Upper lobe of right lung (tissue), 1 donor: ENCODE measurements at regions not wholly inside any gene's neighbourhood (a gene's known extent, or its start where the extent isn't known, plus 50 kb on each side); places are given as distances from the start of the nearest gene placed in this dataset.
"Not testable (repeated sequence)": the region's sequence is repeated elsewhere in the genome, so short reads cannot be mapped to it uniquely, and the experiment has no call there.

Experiments used
- ATAC-seq: fragments of 200-7000 bp; cut with Tn5 transposase; one replicate; pipeline ENCODE4 v1.9.1; 2020; ENCODE audit warnings: mild to moderate bottlenecking, moderate library complexity
- DNase-seq: peaks from one replicate; pipeline ENCODE4 v3.0.0-alpha.2; 2020
- H3K27ac ChIP-seq: fragments of 200-600 bp; one replicate; pipeline ENCODE4 v1.8.0; 2022
- H3K27me3 ChIP-seq: fragments of 200-600 bp; one replicate; pipeline ENCODE4 v1.8.0; 2022; ENCODE audit warnings: mild to moderate bottlenecking
- H3K36me3 ChIP-seq: fragments of 200-600 bp; one replicate; pipeline ENCODE4 v1.8.0; 2022
- H3K4me1 ChIP-seq: fragments of 200-600 bp; one replicate; pipeline ENCODE4 v1.8.0; 2022
- H3K4me3 ChIP-seq: fragments of 200-600 bp; one replicate; pipeline ENCODE4 v1.8.0; 2022; ENCODE audit warnings: mild to moderate bottlenecking
- H3K9me3 ChIP-seq: fragments of 200-600 bp; one replicate; pipeline ENCODE4 v1.8.0; 2022
- intact Hi-C: fragments of 100-400 bp; cut with DNase I; formaldehyde crosslinking; loops from one replicate; pipeline ENCODE4 v1.11.0; 2022
- TF ChIP-seq, protein P1 (sequence below): fragments of 200-600 bp; IDR thresholded peaks from one replicate; pipeline ENCODE4 v1.8.0; 2022; ENCODE audit warnings: antibody characterized with exemption
- donor health status: DM: no; HTN: yes; CAD: no; lungs with severe emphysema.

DNA sequence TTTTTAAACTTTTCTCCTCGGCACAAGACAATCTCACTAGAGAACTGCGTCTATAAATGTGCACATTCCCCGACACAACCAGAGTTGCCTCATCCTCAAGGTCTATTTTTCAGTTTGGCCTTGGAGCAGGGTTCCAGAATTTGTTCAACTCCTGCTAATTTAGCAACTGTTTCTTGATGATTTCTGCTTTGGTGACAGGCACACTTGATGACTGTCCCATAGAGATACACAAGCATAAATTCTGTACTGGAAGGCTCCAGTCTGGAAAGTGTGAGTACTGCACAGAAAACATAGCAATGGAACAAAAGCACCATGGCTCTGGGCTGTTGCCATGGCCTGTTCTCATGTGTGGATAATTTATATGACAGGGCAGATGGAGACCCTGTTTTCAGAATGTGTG lies 379.6 kb upstream of the PDZRN3 start:
- ATAC-seq (no peak), DNase-seq (no peak)
- intact Hi-C loops: no loop called here
- no peaks in the 10 kb centered on the region for H3K36me3 ChIP-seq
- no peak overlapping the region for H3K4me3 ChIP-seq
- no peaks in the 10 kb centered on the region for H3K27me3 ChIP-seq
- no peaks in the 10 kb centered on the region for H3K9me3 ChIP-seq
- H3K4me1 ChIP-seq: no peaks in the 10 kb centered on the region
- no peak overlapping the region for H3K27ac ChIP-seq
- TF ChIP-seq, protein P1, sequence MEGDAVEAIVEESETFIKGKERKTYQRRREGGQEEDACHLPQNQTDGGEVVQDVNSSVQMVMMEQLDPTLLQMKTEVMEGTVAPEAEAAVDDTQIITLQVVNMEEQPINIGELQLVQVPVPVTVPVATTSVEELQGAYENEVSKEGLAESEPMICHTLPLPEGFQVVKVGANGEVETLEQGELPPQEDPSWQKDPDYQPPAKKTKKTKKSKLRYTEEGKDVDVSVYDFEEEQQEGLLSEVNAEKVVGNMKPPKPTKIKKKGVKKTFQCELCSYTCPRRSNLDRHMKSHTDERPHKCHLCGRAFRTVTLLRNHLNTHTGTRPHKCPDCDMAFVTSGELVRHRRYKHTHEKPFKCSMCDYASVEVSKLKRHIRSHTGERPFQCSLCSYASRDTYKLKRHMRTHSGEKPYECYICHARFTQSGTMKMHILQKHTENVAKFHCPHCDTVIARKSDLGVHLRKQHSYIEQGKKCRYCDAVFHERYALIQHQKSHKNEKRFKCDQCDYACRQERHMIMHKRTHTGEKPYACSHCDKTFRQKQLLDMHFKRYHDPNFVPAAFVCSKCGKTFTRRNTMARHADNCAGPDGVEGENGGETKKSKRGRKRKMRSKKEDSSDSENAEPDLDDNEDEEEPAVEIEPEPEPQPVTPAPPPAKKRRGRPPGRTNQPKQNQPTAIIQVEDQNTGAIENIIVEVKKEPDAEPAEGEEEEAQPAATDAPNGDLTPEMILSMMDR: no peak

DNA sequence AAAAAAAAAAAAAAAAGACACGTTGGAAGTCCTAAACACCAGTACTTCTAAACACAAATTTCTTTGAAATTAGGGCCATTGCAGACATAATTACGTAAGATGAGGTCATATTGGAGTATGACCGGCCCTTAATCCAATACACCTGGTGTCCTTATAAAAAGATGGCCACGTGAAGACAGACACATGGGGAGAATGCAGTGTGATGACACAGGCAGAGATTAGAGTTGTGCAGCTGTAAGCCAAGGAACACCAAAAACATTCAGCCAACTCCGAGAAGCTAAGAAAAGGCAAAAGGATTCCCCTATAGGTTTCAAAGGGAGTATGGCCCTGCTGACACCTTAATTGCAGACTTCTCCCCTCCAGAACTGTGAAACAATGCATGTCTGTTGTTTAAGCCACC lies 379.0 kb upstream of the PDZRN3 start:
- intact Hi-C loops: no loop called here
- ATAC-seq: no peak
- H3K4me1 ChIP-seq: no peaks in the 10 kb centered on the region
- no peak overlapping the region for H3K27ac ChIP-seq
- DNase-seq: no peak
- no peaks in the 10 kb centered on the region for H3K9me3 ChIP-seq
- TF ChIP-seq, protein P1: no peak
- no peaks in the 10 kb centered on the region for H3K27me3 ChIP-seq
- H3K36me3 ChIP-seq: no peaks in the 10 kb centered on the region
- no peak overlapping the region for H3K4me3 ChIP-seq

DNA sequence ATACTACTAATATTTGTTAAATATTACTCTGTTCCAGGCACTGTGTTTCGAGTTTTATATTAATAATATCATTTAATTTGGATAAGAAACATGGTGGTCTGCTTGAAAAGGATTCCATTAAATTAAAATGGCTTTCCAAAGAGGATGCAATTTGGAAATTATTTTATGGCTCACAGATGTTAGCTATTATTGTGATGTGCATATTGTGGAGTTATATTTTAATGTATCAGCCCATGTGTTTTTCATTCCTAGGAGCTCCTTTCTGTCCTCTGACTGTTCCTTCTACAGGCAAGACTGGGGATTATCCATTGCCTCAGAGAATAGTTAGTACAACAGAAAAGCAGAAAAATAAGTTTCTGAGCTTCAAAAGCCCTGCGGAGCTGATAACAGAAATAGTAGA lies 376.7 kb upstream of the PDZRN3 start:
- TF ChIP-seq, protein P1: no peak

DNA sequence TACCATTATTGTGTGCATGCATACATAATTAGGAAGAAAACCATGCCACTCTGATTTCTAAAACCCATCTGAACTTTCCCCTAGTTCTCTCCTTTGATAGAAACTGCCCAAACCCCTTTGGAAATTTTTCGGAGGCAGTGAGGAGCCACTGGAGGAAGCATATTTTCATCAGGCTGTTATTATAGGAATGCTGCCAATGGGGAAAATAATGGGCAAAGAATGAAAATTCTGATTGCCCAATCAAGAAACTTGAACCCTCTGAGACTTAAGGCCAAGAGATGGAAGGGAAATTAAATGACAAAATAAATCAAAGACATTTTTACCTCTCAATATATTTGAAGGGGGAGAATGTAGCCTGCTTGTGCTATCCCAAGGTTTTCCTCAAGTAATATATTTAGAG lies 376.0 kb upstream of the PDZRN3 start:
- H3K4me3 ChIP-seq: no peak overlapping the region
- no peaks in the 10 kb centered on the region for H3K9me3 ChIP-seq
- intact Hi-C loops: no loop called here
- H3K27me3 ChIP-seq: no peaks in the 10 kb centered on the region
- DNase-seq: no peak
- no peak for ATAC-seq
- TF ChIP-seq, protein P1: no peak
- no peaks in the 10 kb centered on the region for H3K36me3 ChIP-seq
- no peaks in the 10 kb centered on the region for H3K4me1 ChIP-seq
- H3K27ac ChIP-seq: no peak overlapping the region

More for the DNA sequence above, 376.7 kb upstream of the PDZRN3 start:
- no peaks in the 10 kb centered on the region for H3K4me1 ChIP-seq
- DNase-seq: no peak
- no peaks in the 10 kb centered on the region for H3K27me3 ChIP-seq
- no peak for ATAC-seq
- H3K9me3 ChIP-seq: no peaks in the 10 kb centered on the region
- H3K36me3 ChIP-seq: no peaks in the 10 kb centered on the region
- no peak overlapping the region for H3K27ac ChIP-seq
- H3K4me3 ChIP-seq: no peak overlapping the region
- intact Hi-C loops: no loop called here

DNA sequence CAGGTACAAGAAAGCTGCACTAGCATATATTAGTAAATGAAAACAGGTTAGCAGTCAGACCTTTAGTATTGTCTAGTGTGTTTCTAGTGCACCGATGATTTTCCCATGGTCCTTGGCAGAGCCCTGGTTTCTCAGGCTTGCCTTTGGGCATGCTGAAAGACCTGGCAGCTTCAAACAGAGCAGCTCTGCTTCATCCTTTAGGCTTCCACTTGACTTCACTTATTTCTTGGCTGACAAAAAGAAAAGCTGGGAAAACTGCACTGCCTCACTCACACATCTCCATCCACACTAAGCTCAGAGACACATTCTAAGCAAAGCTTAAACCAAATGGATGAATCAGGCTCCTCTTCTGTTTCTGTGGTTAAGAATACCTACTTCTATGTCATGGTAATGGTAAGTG lies 374.8 kb upstream of the PDZRN3 start:
- Histone ChIP-seq H3K36me3 (no peaks in the 10 kb centered on the region), H3K4me3 (no peak overlapping the region), H3K9me3 (no peaks in the 10 kb centered on the region), H3K4me1 (no peaks in the 10 kb centered on the region), H3K27me3 (no peaks in the 10 kb centered on the region), H3K27ac (no peak overlapping the region)
- intact Hi-C loops: no loop called here
- DNase-seq (no peak), ATAC-seq (no peak)
- TF ChIP-seq, protein P1: no peak

DNA sequence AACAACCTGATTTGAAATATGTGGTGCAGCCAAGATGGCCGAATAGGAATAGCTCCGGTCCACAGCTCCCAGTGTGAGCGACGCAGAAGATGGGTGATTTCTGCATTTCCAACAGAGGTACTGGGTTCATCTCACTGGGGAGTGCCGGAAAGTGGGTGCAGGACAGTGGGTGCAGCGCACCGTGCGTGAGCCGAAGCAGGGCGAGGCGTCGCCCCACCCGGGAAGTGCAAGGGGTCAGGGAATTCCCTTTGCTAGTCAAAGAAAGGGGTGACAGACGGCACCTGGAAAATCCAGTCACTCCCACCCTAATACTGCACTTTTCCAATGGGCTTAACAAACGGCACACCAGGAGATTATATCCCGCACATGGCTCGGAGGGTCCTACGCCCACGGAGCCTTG lies 365.9 kb upstream of the PDZRN3 start:
- H3K9me3 ChIP-seq, H3K27ac ChIP-seq, H3K27me3 ChIP-seq, H3K36me3 ChIP-seq, H3K4me1 ChIP-seq, ATAC-seq, H3K4me3 ChIP-seq, DNase-seq, intact Hi-C loops: not testable (repeated sequence)
